ENCODE measurements at regions not wholly inside any gene's neighbourhood (a gene's known extent, or its start where the extent isn't known, plus 50 kb on each side); places are given as distances from the start of the nearest gene placed in this dataset.

DNA sequence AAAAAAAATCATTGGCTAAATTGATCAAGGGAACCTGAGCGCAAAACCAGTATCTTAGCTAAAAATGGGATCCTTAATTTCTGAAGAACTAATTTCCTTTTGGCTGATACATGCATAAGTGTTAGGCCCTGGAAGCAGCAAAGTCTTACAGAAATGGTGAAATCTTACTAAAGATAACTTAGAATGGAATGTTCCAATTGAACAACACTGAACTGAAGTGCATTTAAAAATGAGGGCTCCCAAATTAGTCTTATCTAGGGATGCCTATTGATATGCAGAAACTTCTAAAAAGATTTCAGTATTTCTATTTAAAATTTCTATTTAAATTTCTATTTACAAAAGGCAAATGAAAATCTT, 120.7 kb upstream of the BANK1 start:
- no peak overlapping the region for H3K4me3 ChIP-seq
- intact Hi-C loops (cut with DNase I; ENCODE audit: low total_unique reads): no loop called here
- H3K9me3 ChIP-seq: no peaks in the 10 kb centered on the region
- DNase-seq: no peak
- H3K27me3 ChIP-seq: no peaks in the 10 kb centered on the region
- no peak overlapping the region for H3K27ac ChIP-seq
- TF ChIP-seq, protein P1, sequence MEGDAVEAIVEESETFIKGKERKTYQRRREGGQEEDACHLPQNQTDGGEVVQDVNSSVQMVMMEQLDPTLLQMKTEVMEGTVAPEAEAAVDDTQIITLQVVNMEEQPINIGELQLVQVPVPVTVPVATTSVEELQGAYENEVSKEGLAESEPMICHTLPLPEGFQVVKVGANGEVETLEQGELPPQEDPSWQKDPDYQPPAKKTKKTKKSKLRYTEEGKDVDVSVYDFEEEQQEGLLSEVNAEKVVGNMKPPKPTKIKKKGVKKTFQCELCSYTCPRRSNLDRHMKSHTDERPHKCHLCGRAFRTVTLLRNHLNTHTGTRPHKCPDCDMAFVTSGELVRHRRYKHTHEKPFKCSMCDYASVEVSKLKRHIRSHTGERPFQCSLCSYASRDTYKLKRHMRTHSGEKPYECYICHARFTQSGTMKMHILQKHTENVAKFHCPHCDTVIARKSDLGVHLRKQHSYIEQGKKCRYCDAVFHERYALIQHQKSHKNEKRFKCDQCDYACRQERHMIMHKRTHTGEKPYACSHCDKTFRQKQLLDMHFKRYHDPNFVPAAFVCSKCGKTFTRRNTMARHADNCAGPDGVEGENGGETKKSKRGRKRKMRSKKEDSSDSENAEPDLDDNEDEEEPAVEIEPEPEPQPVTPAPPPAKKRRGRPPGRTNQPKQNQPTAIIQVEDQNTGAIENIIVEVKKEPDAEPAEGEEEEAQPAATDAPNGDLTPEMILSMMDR (IDR thresholded peaks at IDR 0.05): no peak
- no peak for TF ChIP-seq POLR2A (IDR thresholded peaks at IDR 0.05)
- no peaks in the 10 kb centered on the region for H3K36me3 ChIP-seq (ENCODE audit: low read depth, missing control alignments)
- H3K4me1 ChIP-seq: no peaks in the 10 kb centered on the region
- WGBS, 2 donors: 70 to 76% methylated on average over 1 of the region's 1 CpG

DNA sequence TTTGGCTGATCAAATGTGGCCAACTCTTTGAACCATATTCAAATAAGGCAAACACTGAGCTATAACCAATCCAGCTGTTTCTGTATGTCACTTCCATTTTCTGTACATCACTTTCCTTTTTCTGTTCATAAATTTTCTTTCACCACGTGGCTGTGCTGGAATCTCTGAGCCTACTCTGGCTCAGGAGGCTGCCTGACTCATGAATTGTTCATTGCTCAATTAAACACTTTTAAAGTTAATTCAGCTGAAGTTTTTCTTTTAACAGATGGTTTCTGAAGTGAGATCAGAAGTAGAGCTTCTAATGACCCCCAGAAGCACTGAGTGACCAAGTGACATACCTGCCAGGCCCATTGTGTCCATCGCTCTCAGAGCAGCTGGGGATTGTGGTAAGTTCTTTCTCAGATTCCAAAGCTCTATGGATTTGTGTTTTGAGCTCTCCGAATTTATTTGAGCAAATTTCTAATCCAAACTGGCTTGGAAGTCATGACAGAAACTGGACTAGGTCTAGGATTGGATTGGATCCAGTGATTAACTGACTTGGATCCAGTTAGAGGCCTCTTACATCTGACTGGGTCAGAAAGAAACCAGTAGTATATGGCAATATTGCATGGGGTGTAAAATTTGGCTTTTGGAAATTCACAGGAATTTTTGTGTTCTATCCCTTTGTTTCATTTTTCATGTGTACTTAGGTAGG, 121.2 kb upstream of the BANK1 start:
- Histone ChIP-seq H3K27ac (peak overlapping the region in 1 of 2 donors; percentile 51), H3K4me1 (no peaks in the 10 kb centered on the region), H3K9me3 (no peaks in the 10 kb centered on the region), H3K36me3 (ENCODE audit: low read depth, missing control alignments) (no peaks in the 10 kb centered on the region), H3K4me3 (no peak overlapping the region), H3K27me3 (no peaks in the 10 kb centered on the region)
- WGBS, 2 donors: 76 to 83% methylated on average over 3 of the region's 3 CpGs
- TF ChIP-seq, protein P1 (IDR thresholded peaks at IDR 0.05): no peak
- no peak for TF ChIP-seq POLR2A (IDR thresholded peaks at IDR 0.05)
- DNase-seq: no peak
- intact Hi-C loops (cut with DNase I; ENCODE audit: low total_unique reads): no loop called here

DNA sequence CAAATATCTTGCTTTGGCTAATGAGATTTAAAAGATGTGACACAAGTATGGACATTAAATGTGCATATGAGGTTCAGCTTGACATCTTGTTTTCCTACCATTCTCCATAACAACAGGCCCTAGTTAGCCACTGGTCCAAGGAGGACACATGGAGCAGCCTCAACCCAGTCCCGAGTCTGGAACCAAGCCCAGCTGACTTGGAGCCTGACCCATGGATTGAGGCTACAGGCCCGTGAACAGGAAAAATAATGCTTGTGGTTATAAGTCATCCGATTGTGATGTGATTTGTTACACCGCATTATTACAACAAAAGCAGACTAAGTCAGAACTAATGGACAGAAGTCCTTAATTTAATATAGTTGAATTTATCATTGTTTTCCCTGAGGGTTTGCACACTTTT, 123.2 kb upstream of the BANK1 start:
- TF ChIP-seq, protein P1 (IDR thresholded peaks at IDR 0.05): no peak
- no peak for TF ChIP-seq POLR2A (IDR thresholded peaks at IDR 0.05)
- no peaks in the 10 kb centered on the region for H3K4me1 ChIP-seq
- intact Hi-C loops (cut with DNase I; ENCODE audit: low total_unique reads): no loop called here
- H3K36me3 ChIP-seq (ENCODE audit: low read depth, missing control alignments): no peaks in the 10 kb centered on the region
- no peaks in the 10 kb centered on the region for H3K9me3 ChIP-seq
- WGBS, 2 donors: 83 to 89% methylated on average over 4 of the region's 4 CpGs
- no peak overlapping the region for H3K4me3 ChIP-seq
- H3K27me3 ChIP-seq: no peaks in the 10 kb centered on the region
- H3K27ac ChIP-seq: no peak overlapping the region
- no peak for DNase-seq

DNA sequence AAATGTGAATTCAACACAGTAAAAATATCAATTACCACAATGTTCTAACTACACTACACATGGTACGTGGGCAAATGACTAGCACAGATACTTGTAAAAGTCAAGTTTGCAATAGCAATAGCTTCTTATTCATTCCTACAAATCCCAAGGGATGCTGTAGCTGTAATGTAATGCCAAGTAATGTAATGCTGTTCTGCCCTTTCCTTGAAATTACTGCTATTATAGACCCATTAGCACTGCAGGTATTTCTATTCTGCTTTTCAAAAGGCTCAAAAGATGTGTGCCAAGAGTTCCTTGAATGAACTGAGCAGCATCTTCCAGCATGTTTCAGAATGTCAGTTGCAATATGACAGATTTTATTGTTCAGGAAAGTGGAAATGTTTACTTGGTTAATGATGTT, 129.9 kb upstream of the BANK1 start:
- Histone ChIP-seq H3K27me3 (no peaks in the 10 kb centered on the region), H3K4me1 (no peaks in the 10 kb centered on the region), H3K4me3 (no peak overlapping the region), H3K36me3 (ENCODE audit: low read depth, missing control alignments) (no peaks in the 10 kb centered on the region), H3K27ac (no peak overlapping the region), H3K9me3 (no peaks in the 10 kb centered on the region)
- intact Hi-C loops (cut with DNase I; ENCODE audit: low total_unique reads): no loop called here
- TF ChIP-seq, protein P1 (IDR thresholded peaks at IDR 0.05): no peak
- TF ChIP-seq POLR2A (IDR thresholded peaks at IDR 0.05): no peak
- WGBS, 2 donors: 17 to 89% methylated on average over 1 of the region's 1 CpG
- DNase-seq: no peak

DNA sequence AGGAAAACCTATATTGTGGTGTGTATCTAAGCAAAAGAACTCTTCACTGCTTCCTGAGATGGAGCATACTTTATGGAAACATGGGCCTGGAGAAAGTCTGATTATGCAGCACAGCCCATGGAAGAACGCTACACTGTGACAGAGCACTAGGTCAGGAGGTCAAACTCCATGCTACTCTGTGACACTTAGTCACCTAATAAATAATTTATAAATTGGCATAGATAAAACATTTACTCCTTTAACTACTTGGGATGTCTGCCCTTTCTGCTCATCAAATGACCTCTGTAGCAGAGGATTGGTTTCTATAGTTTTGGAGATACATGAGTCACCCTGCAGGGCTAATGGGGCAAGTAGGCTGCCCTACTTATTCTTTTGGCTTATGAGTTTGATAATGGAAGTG, 134.7 kb upstream of the BANK1 start:
- no peak for TF ChIP-seq POLR2A (IDR thresholded peaks at IDR 0.05)
- TF ChIP-seq, protein P1 (IDR thresholded peaks at IDR 0.05): no peak
- no peak overlapping the region for H3K4me3 ChIP-seq
- WGBS, 2 donors: 75 to 83% methylated on average over 1 of the region's 1 CpG
- no peak overlapping the region for H3K27ac ChIP-seq
- intact Hi-C loops (cut with DNase I; ENCODE audit: low total_unique reads): no loop called here
- H3K9me3 ChIP-seq: no peaks in the 10 kb centered on the region
- no peaks in the 10 kb centered on the region for H3K36me3 ChIP-seq (ENCODE audit: low read depth, missing control alignments)
- no peaks in the 10 kb centered on the region for H3K4me1 ChIP-seq
- no peak for DNase-seq
- H3K27me3 ChIP-seq: no peaks in the 10 kb centered on the region

All from testis (tissue), 2 donors.